Activated CD4-positive, alpha-beta memory T cell treated with anti-CD3 and anti-CD28 coated beads, Interleukin-2, amount 10 ng/mL, durations not matched to agents 7 days and 5 days (primary cell): ENCODE measurements at regions not wholly inside any gene's neighbourhood (a gene's known extent, or its start where the extent isn't known, plus 50 kb on each side); places are given as distances from the start of the nearest gene placed in this dataset.

Experiments used
- CTCF ChIA-PET: fragments of 350-600 bp; sonication (Branson Sonifier 250); formaldehyde crosslinking; loops from one replicate; lab custom pipeline; 2021; ENCODE audit warnings: antibody characterized with exemption, inconsistent platforms; lab: Charles Lee
- POLR2A ChIA-PET: fragments of 350-600 bp; sonication (Branson Sonifier 250); formaldehyde crosslinking; loops from one replicate; lab custom pipeline; 2021; ENCODE audit warnings: antibody characterized with exemption; lab: Charles Lee
- DNase-seq: peaks from one replicate; pipeline ENCODE4 v3.0.0-alpha.2; 2020
- H3K27ac Mint-ChIP-seq: one replicate; pipeline ENCODE4 v1.8.0; 2021; ENCODE audit warnings: mild to moderate bottlenecking, mixed read lengths
- H3K27me3 Mint-ChIP-seq: one replicate; pipeline ENCODE4 v1.8.0; 2021; ENCODE audit warnings: mixed read lengths
- H3K36me3 Mint-ChIP-seq: one replicate; pipeline ENCODE4 v1.8.0; 2021; ENCODE audit warnings: low read depth, mixed read lengths
- H3K4me1 Mint-ChIP-seq: one replicate; pipeline ENCODE4 v1.8.0; 2021; ENCODE audit warnings: mixed read lengths
- H3K4me3 Mint-ChIP-seq: one replicate; pipeline ENCODE4 v1.8.0; 2021; ENCODE audit warnings: mild to moderate bottlenecking, mixed read lengths
- H3K9me3 Mint-ChIP-seq: one replicate; pipeline ENCODE4 v1.8.0; 2021; ENCODE audit warnings: mixed read lengths

DNA sequence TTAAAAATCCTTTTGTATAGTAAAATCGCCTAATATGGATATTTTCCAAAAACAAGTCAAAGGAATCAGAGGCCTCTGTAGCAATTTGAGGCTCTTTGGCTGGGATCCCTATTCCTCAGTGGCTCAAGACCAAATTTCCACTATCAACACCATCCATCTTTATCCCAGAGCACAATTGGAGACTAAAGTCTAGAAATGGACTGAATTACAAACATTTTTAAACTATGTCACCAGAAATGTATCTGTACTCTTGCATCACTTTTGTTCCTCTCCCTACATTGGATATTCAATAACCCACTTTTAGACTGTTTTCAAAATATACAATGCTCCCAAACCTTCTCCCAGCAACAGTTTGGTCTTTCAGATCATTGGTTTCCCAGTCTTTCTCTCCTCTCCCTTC, 140.4 kb upstream of the KLHL29 start:
- Mint-ChIP-seq H3K27me3 (no peaks in the 10 kb centered on the region), H3K27ac (no peak overlapping the region), H3K36me3 (no peaks in the 10 kb centered on the region), H3K4me3 (no peak overlapping the region), H3K4me1 (no peaks in the 10 kb centered on the region), H3K9me3 (no peaks in the 10 kb centered on the region)
- POLR2A ChIA-PET, result no interaction called here
- CTCF ChIA-PET, result no interaction called here
- DNase-seq, result no peak

- no peaks in the 10 kb centered on the region for H3K36me3 Mint-ChIP-seq
- no peaks in the 10 kb centered on the region for H3K27me3 Mint-ChIP-seq
- ChIA-PET POLR2A (no interaction called here), CTCF (no interaction called here)
- DNase-seq, result no peak
- no peaks in the 10 kb centered on the region for H3K9me3 Mint-ChIP-seq
- H3K4me1 Mint-ChIP-seq, result no peaks in the 10 kb centered on the region
- H3K4me3 Mint-ChIP-seq, result no peak overlapping the region
- H3K27ac Mint-ChIP-seq, result no peak overlapping the region
These were observed 137.8 kb upstream of the KLHL29 start for GRCh38 chr2:23246992-23247683.

GRCh38 chr2:23248667-23249066, 136.3 kb upstream of the KLHL29 start:
- H3K27ac Mint-ChIP-seq, result no peak overlapping the region

DNA sequence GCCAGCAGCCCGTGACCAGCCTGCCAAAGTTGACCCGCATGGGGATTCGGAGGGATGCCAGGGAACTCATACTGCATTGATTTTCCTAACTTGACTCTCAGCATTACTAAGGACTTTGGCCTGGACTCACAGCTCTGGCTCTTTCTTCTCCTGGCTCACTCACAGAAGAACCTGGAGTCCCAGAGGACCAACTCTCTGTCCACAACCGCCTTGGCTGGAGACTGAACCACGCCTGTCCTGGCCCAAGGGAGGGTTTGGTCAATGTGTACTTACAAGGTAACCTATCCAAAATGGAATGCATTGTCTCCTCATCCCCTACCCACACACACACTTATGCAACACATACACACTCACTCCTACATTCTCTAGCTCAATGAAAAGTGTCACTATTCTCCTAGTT, 135.6 kb upstream of the KLHL29 start:
- Mint-ChIP-seq H3K4me3 (no peak overlapping the region), H3K9me3 (no peaks in the 10 kb centered on the region), H3K36me3 (no peaks in the 10 kb centered on the region), H3K27me3 (peaks cover 2% of the 10 kb centered on the region), H3K27ac (no peak overlapping the region), H3K4me1 (no peaks in the 10 kb centered on the region)
- POLR2A ChIA-PET, result no interaction called here
- no peak for DNase-seq
- CTCF ChIA-PET, result no interaction called here

More at GRCh38 chr2:23248667-23249066, 136.3 kb upstream of the KLHL29 start:
- Mint-ChIP-seq H3K4me1 (no peaks in the 10 kb centered on the region), H3K27me3 (peaks cover under 1% of the 10 kb centered on the region), H3K4me3 (no peak overlapping the region), H3K9me3 (no peaks in the 10 kb centered on the region), H3K36me3 (no peaks in the 10 kb centered on the region)
- no peak for DNase-seq
- ChIA-PET POLR2A (no interaction called here), CTCF (no interaction called here)

- H3K9me3 Mint-ChIP-seq, result no peaks in the 10 kb centered on the region
- no peak overlapping the region for H3K27ac Mint-ChIP-seq
- POLR2A ChIA-PET, result no interaction called here
- CTCF ChIA-PET, result no interaction called here
- no peaks in the 10 kb centered on the region for H3K4me1 Mint-ChIP-seq
- no peaks in the 10 kb centered on the region for H3K36me3 Mint-ChIP-seq
- peaks cover 2% of the 10 kb centered on the region for H3K27me3 Mint-ChIP-seq
- no peak for DNase-seq
- no peak overlapping the region for H3K4me3 Mint-ChIP-seq
These were observed 134.6 kb upstream of the KLHL29 start for GRCh38 chr2:23250371-23250770.

GRCh38 chr2:23256643-23257042, 128.3 kb upstream of the KLHL29 start:
- Mint-ChIP-seq H3K27ac (no peak overlapping the region), H3K36me3 (no peaks in the 10 kb centered on the region), H3K4me3 (no peak overlapping the region), H3K4me1 (no peaks in the 10 kb centered on the region), H3K27me3 (peaks cover 5% of the 10 kb centered on the region), H3K9me3 (no peaks in the 10 kb centered on the region)
- CTCF ChIA-PET, result no interaction called here
- POLR2A ChIA-PET, result no interaction called here
- no peak for DNase-seq

- no peak overlapping the region for H3K4me3 Mint-ChIP-seq
- H3K4me1 Mint-ChIP-seq, result no peaks in the 10 kb centered on the region
- no peaks in the 10 kb centered on the region for H3K36me3 Mint-ChIP-seq
- no peak overlapping the region for H3K27ac Mint-ChIP-seq
- DNase-seq, result no peak
- CTCF ChIA-PET, result no interaction called here
- H3K27me3 Mint-ChIP-seq, result peaks cover 7% of the 10 kb centered on the region
- POLR2A ChIA-PET, result no interaction called here
- no peaks in the 10 kb centered on the region for H3K9me3 Mint-ChIP-seq
These were observed 124.4 kb upstream of the KLHL29 start for GRCh38 chr2:23260621-23261020.

GRCh38 chr2:23268467-23269263, 116.3 kb upstream of the KLHL29 start:
- CTCF ChIA-PET, result no interaction called here
- Mint-ChIP-seq H3K27ac (no peak overlapping the region), H3K27me3 (peaks cover 4% of the 10 kb centered on the region), H3K4me1 (no peaks in the 10 kb centered on the region), H3K4me3 (no peak overlapping the region), H3K9me3 (no peaks in the 10 kb centered on the region), H3K36me3 (no peaks in the 10 kb centered on the region)
- no peak for DNase-seq
- POLR2A ChIA-PET, result no interaction called here

DNA sequence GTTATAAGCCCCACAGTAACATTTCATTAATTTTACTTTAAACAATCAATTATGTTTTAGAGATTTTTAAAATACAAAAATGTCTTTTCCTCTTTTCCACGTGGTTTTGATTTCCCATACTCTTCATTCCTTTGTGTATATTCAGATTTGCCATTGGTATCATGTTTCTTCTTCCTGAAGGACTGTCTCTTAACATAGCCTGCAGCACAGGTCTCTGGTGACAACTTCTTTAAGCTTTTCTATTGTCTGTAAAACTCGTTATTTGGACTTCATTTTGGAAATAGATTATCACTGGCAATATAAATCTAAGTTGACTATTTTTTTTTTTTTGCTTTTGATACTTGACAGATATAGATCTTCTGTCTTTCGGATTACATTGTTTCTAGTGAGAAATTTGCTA, 115.2 kb upstream of the KLHL29 start:
- ChIA-PET CTCF (no interaction called here), POLR2A (no interaction called here)
- H3K4me1 Mint-ChIP-seq, result no peaks in the 10 kb centered on the region
- H3K27me3 Mint-ChIP-seq, result peaks cover 4% of the 10 kb centered on the region
- no peak for DNase-seq
- no peak overlapping the region for H3K4me3 Mint-ChIP-seq
- H3K27ac Mint-ChIP-seq, result no peak overlapping the region
- H3K36me3 Mint-ChIP-seq, result no peaks in the 10 kb centered on the region
- H3K9me3 Mint-ChIP-seq, result no peaks in the 10 kb centered on the region

DNA sequence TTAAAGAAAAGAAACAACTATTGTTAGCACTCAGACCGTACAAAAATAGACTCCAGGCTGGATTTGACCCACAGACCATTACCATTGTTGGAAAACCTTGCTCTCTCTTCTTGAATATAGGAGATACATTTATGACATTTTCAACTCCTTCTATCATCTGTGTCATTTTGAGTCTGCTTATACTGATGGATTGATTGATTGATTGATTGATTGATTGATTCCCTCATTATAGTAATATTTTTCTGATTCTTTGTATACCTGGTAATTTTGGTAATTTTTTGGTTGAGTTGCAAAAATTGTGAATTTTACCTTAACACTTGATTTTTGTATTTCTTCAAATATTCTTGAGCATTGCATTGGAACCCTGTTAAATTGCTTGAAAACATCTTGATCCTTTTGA, 114.2 kb upstream of the KLHL29 start:
- Mint-ChIP-seq H3K4me1 (no peaks in the 10 kb centered on the region), H3K27ac (no peak overlapping the region), H3K9me3 (no peaks in the 10 kb centered on the region), H3K36me3 (no peaks in the 10 kb centered on the region), H3K27me3 (no peaks in the 10 kb centered on the region), H3K4me3 (no peak overlapping the region)
- CTCF ChIA-PET, result no interaction called here
- POLR2A ChIA-PET, result no interaction called here
- no peak for DNase-seq

DNA sequence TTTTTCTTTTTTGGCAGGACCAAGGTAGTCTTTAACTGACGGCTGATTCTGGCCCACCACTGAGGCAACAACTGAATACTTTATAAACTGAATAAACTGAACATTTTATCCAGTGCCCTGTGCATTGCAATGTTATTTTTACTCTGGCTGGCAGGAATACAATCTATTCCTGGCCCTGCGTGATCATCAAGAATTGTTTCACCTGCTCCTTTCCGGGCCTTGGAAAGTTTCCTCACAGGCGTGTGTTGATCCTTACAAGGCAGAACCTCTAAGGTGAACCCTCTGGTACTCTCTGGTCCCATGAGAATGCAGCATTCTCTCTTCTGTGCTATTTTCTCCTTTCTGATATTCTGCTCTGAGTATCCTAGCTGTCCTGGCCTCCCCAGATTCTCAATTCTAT, 113.7 kb upstream of the KLHL29 start:
- Mint-ChIP-seq H3K4me1 (no peaks in the 10 kb centered on the region), H3K4me3 (no peak overlapping the region), H3K27ac (no peak overlapping the region), H3K9me3 (no peaks in the 10 kb centered on the region), H3K36me3 (no peaks in the 10 kb centered on the region), H3K27me3 (no peaks in the 10 kb centered on the region)
- no peak for DNase-seq
- POLR2A ChIA-PET, result no interaction called here
- CTCF ChIA-PET, result no interaction called here

DNA sequence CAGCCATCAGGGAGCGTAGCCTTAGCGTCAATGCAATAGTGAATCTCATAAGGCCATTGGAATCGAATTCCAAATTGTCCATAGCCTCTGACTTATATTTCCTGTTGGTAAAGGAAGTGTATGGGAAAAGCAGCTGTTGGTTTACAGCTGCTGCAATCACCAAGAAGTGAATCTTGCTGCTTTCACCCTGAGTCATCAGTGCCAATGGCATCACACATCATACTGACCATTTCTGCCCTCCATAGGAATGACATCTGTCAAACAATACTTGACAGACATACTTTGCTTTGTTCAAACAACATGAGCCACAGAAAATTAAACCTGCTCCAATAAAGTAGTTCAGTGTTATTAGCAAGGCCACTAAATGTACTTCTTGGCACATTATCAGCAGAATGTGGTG, 111.2 kb upstream of the KLHL29 start:
- H3K4me1 Mint-ChIP-seq, result no peaks in the 10 kb centered on the region
- no peak overlapping the region for H3K27ac Mint-ChIP-seq
- ChIA-PET POLR2A (no interaction called here), CTCF (no interaction called here)
- H3K9me3 Mint-ChIP-seq, result no peaks in the 10 kb centered on the region
- no peak overlapping the region for H3K4me3 Mint-ChIP-seq
- no peaks in the 10 kb centered on the region for H3K27me3 Mint-ChIP-seq
- DNase-seq, result no peak
- H3K36me3 Mint-ChIP-seq, result no peaks in the 10 kb centered on the region

DNA sequence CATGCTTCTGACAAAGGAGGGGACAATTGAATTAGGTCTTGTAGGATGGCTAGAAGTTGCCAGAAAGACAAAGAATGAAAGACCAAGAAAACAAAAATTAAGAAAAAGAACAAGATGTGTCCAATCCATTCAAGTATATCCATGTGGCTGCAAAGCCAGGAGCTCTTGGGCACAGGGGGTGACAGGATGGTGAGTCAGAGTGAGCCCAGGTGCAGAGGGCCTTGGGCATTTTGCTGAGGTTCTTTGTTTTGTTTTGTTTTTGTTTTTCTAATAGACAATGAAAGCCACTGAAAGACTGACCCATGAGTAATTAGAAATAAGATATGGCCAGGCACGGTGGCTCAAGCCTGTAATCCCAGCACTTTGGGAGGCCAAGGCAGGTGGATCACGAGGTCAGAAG, 104.6 kb upstream of the KLHL29 start:
- ChIA-PET POLR2A (no interaction called here), CTCF (no interaction called here)
- Mint-ChIP-seq H3K36me3 (no peaks in the 10 kb centered on the region), H3K4me1 (no peaks in the 10 kb centered on the region), H3K27me3 (peaks cover 2% of the 10 kb centered on the region), H3K27ac (no peak overlapping the region), H3K9me3 (no peaks in the 10 kb centered on the region), H3K4me3 (no peak overlapping the region)
- DNase-seq, result no peak

- Mint-ChIP-seq H3K9me3 (no peaks in the 10 kb centered on the region), H3K36me3 (no peaks in the 10 kb centered on the region), H3K27ac (no peak overlapping the region), H3K27me3 (peaks cover 2% of the 10 kb centered on the region), H3K4me3 (no peak overlapping the region), H3K4me1 (no peaks in the 10 kb centered on the region)
- DNase-seq, result no peak
- ChIA-PET CTCF (no interaction called here), POLR2A (no interaction called here)
These were observed 101.3 kb upstream of the KLHL29 start for GRCh38 chr2:23283653-23284052.
